H9 (cell line): ENCODE measurements at regions not wholly inside any gene's neighbourhood (a gene's known extent, or its start where the extent isn't known, plus 50 kb on each side); places are given as distances from the start of the nearest gene placed in this dataset.

Experiments used
- DNase-seq: peaks from one replicate; pipeline ENCODE4 v3.0.0-alpha.2; 2017
- H2AFZ ChIP-seq: one replicate; pipeline ENCODE4 v1.6.1; 2013; ENCODE audit warnings: mild to moderate bottlenecking, low read length, control low read depth, moderate library complexity
- H2AK5ac ChIP-seq: 2 replicates; pipeline ENCODE4 v1.6.1; 2013; ENCODE audit warnings: low read length, control low read depth, mixed read lengths; ENCODE audit not compliant: insufficient read length
- H2BK120ac ChIP-seq: one replicate; pipeline ENCODE4 v1.6.1; 2013; ENCODE audit warnings: low read depth, mild to moderate bottlenecking, low read length, control low read depth, inconsistent platforms; ENCODE audit not compliant: poor library complexity, severe bottlenecking
- H2BK12ac ChIP-seq: 2 replicates; pipeline ENCODE4 v1.6.1; 2013; ENCODE audit warnings: low read length, control low read depth, mixed read lengths, low read depth; ENCODE audit not compliant: insufficient read length
- H2BK15ac ChIP-seq: 2 replicates; pipeline ENCODE4 v1.6.1; 2013; ENCODE audit warnings: low read depth, low read length, control low read depth
- H2BK20ac ChIP-seq: one replicate; pipeline ENCODE4 v1.6.1; 2013; ENCODE audit warnings: low read depth, mild to moderate bottlenecking, low read length, control low read depth, inconsistent platforms; ENCODE audit not compliant: poor library complexity, severe bottlenecking
- H2BK5ac ChIP-seq: 2 replicates; pipeline ENCODE4 v1.6.1; 2013; ENCODE audit warnings: low read length, control low read depth, mixed read lengths; ENCODE audit not compliant: insufficient read length
- H3K14ac ChIP-seq: 2 replicates; pipeline ENCODE4 v1.6.1; 2013; ENCODE audit warnings: low read length, control low read depth; ENCODE audit not compliant: insufficient read depth
- H3K18ac ChIP-seq: 2 replicates; pipeline ENCODE4 v1.6.1; 2013; ENCODE audit warnings: low read depth, mild to moderate bottlenecking, mixed read lengths, low read length, control low read depth; ENCODE audit not compliant: insufficient read length
- H3K23ac ChIP-seq: 2 replicates; pipeline ENCODE4 v1.6.1; 2013; ENCODE audit warnings: low read length, control low read depth, mixed read lengths, low read depth; ENCODE audit not compliant: insufficient read length
- H3K23me2 ChIP-seq: 2 replicates; pipeline ENCODE4 v1.6.1; 2013; ENCODE audit warnings: low read depth, mild to moderate bottlenecking, mixed read lengths, low read length, control low read depth; ENCODE audit not compliant: insufficient read length, poor library complexity, severe bottlenecking
- H3K27ac ChIP-seq: 2 replicates; pipeline ENCODE4 v1.5.1; 2013; ENCODE audit warnings: low read length, control low read depth, mixed read lengths, low read depth; ENCODE audit not compliant: insufficient read length
- H3K27me3 ChIP-seq: 2 replicates; pipeline ENCODE4 v1.6.1; 2013; ENCODE audit warnings: low read length, control low read depth, inconsistent platforms; ENCODE audit not compliant: insufficient read depth
- H3K4ac ChIP-seq: 2 replicates; pipeline ENCODE4 v1.6.1; 2013; ENCODE audit warnings: low read depth, mild to moderate bottlenecking, control low read depth, inconsistent platforms, low read length, moderate library complexity
- H3K4me1 ChIP-seq: 2 replicates; pipeline ENCODE4 v1.6.1; 2013; ENCODE audit warnings: low read length, control low read depth, inconsistent platforms; ENCODE audit not compliant: insufficient read depth
- H3K4me2 ChIP-seq: 2 replicates; pipeline ENCODE4 v1.6.1; 2013; ENCODE audit warnings: low read length, control low read depth, mixed read lengths; ENCODE audit not compliant: insufficient read length, insufficient read depth
- H3K56ac ChIP-seq: 2 replicates; pipeline ENCODE4 v1.6.1; 2013; ENCODE audit warnings: low read depth, mild to moderate bottlenecking, mixed read lengths, low read length, control low read depth; ENCODE audit not compliant: insufficient read length
- H3K79me1 ChIP-seq: 2 replicates; pipeline ENCODE4 v1.6.1; 2013; ENCODE audit warnings: low read depth, mild to moderate bottlenecking, moderate library complexity, low read length, control low read depth, inconsistent platforms; ENCODE audit not compliant: insufficient read depth, poor library complexity, severe bottlenecking
- H3K79me2 ChIP-seq: 2 replicates; pipeline ENCODE4 v1.6.1; 2013; ENCODE audit warnings: low read length, control low read depth, inconsistent platforms; ENCODE audit not compliant: insufficient read depth
- H3K9ac ChIP-seq: 2 replicates; pipeline ENCODE4 v1.6.1; 2013; ENCODE audit warnings: low read length, control low read depth, mixed read lengths; ENCODE audit not compliant: insufficient read length; ENCODE audit errors: extremely low read depth
- H3K9me3 ChIP-seq: one replicate; pipeline ENCODE4 v1.6.1; 2013; ENCODE audit warnings: low read depth, low read length, inconsistent platforms; ENCODE audit not compliant: control insufficient read depth
- H3T11ph ChIP-seq: one replicate; pipeline ENCODE4 v1.6.1; 2013; ENCODE audit warnings: mild to moderate bottlenecking, low read length, control low read depth, inconsistent platforms
- H4K20me1 ChIP-seq: one replicate; pipeline ENCODE4 v1.6.1; 2013; ENCODE audit not compliant: control insufficient read depth, insufficient read length, insufficient read depth
- H4K5ac ChIP-seq: 2 replicates; pipeline ENCODE4 v1.6.1; 2013; ENCODE audit warnings: low read depth, mild to moderate bottlenecking, mixed read lengths, low read length, control low read depth; ENCODE audit not compliant: insufficient read length
- H4K8ac ChIP-seq: replicated peaks from 2 replicates; pipeline ENCODE4 v1.6.1; 2013; ENCODE audit warnings: low read length, control low read depth, mixed read lengths, low read depth; ENCODE audit not compliant: insufficient read length
- H4K91ac ChIP-seq: 2 replicates; pipeline ENCODE4 v1.6.1; 2013; ENCODE audit warnings: low read depth, mild to moderate bottlenecking, moderate library complexity, mixed read lengths, low read length, control low read depth; ENCODE audit not compliant: insufficient read length
- H3K27ac Mint-ChIP-seq, 3 experiments: 2 replicates in 2 of 3; 3 replicates in 1 of 3; pipeline ENCODE4 v1.8.0; 2020 to 2021; ENCODE audit warnings: mixed read lengths in 3 of 3, mild to moderate bottlenecking in 1 of 3, moderate library complexity in 1 of 3
- H3K27me3 Mint-ChIP-seq: 2 replicates; pipeline ENCODE4 v1.8.0; 2021; ENCODE audit warnings: low read depth, mild to moderate bottlenecking, moderate library complexity, mixed read lengths
- H3K36me3 Mint-ChIP-seq, 3 experiments: 2 replicates in 2 of 3; 3 replicates in 1 of 3; pipeline ENCODE4 v1.8.0; 2020 to 2021; ENCODE audit warnings: low read depth in 3 of 3, mixed read lengths in 3 of 3; ENCODE audit not compliant: insufficient read depth in 1 of 3
- H3K4me1 Mint-ChIP-seq, 2 experiments: 2 replicates each; pipeline ENCODE4 v1.8.0; 2020; ENCODE audit warnings: mixed read lengths in 2 of 2
- H3K4me3 Mint-ChIP-seq, 2 experiments: 2 replicates in 1 of 2; 3 replicates in 1 of 2; pipeline ENCODE4 v1.8.0; 2020 to 2021; ENCODE audit warnings: mild to moderate bottlenecking in 2 of 2, mixed read lengths in 2 of 2, moderate library complexity in 1 of 2
- H3K9me3 Mint-ChIP-seq, 2 experiments: 2 replicates in 1 of 2; 3 replicates in 1 of 2; pipeline ENCODE4 v1.8.0; 2020; ENCODE audit warnings: mild to moderate bottlenecking in 2 of 2, mixed read lengths in 2 of 2, moderate library complexity in 1 of 2
- CTCF ChIP-seq: fragments of 200-600 bp; sonication (generic); conservative IDR thresholded peaks from 3 replicates; pipeline ENCODE4 v1.8.0; 2021; ENCODE audit warnings: antibody characterized with exemption, mild to moderate bottlenecking
- WGBS: extraction: QIAGEN DNeasy Blood & Tissue Kit; methylation state at CpG from one replicate; pipeline ENCODE4 v1.1.7; 2013; ENCODE audit warnings: missing lambda C conversion rate, low lambda C conversion rate, mixed read lengths; ENCODE audit not compliant: insufficient read length; ENCODE audit errors: extremely low coverage; 5-methylcytosine and 5-hydroxymethylcytosine counted together

GRCh38 chr6:118752803-118753202 lies 101.4 kb upstream of the CEP85L start:
- no peak for TF ChIP-seq CTCF
- Histone ChIP-seq H2BK120ac (no peak overlapping the region), H3K23ac (no peak overlapping the region), H3K23me2 (no peaks in the 10 kb centered on the region), H3K4ac (no peak overlapping the region), H3K9ac (no peak overlapping the region), H2BK12ac (no peak overlapping the region), H2BK15ac (no peak overlapping the region), H3K18ac (no peak overlapping the region), H3T11ph (no peak overlapping the region), H4K5ac (no peak overlapping the region), H3K4me2 (no peak overlapping the region), H4K91ac (no peak overlapping the region), H3K4me1 (peaks cover 6% of the 10 kb centered on the region; the same call in 1 of the 2 replicates), H3K27me3 (no peaks in the 10 kb centered on the region), H3K79me2 (no peaks in the 10 kb centered on the region), H2BK5ac (no peak overlapping the region), H3K14ac (no peak overlapping the region), H2AK5ac (no peak overlapping the region), H4K8ac (no peak overlapping the region), H3K27ac (no peak overlapping the region), H3K9me3 (no peaks in the 10 kb centered on the region), H2AFZ (no peak overlapping the region), H4K20me1 (no peaks in the 10 kb centered on the region), H3K56ac (no peak overlapping the region), H2BK20ac (no peak overlapping the region), H3K79me1 (no peaks in the 10 kb centered on the region)
- H3K36me3 Mint-ChIP-seq: no peaks in the 10 kb centered on the region
- no peak overlapping the region for H3K27ac Mint-ChIP-seq
- no peaks in the 10 kb centered on the region; the same call in 1 of the 2 replicates for H3K27me3 Mint-ChIP-seq
- no peak overlapping the region for H3K4me3 Mint-ChIP-seq
- H3K9me3 Mint-ChIP-seq: no peaks in the 10 kb centered on the region
- no peak for DNase-seq
- WGBS: no CpG with 5 or more reads among the region's 3 CpGs
- peaks cover 8% of the 10 kb centered on the region in 2 experiments for H3K4me1 Mint-ChIP-seq
